WTC11 (cell line): ENCODE measurements at regions not wholly inside any gene's neighbourhood (a gene's known extent, or its start where the extent isn't known, plus 50 kb on each side); places are given as distances from the start of the nearest gene placed in this dataset.

ENCODE experiments used
- ATAC-seq: fragments of 200-7000 bp; cut with Tn5 transposase; 2 replicates; pipeline ENCODE4 v1.10.0; 2021; ENCODE audit warnings: mild to moderate bottlenecking, moderate library complexity
- CTCF ChIA-PET: fragments of 300-600 bp; sonication (Branson Sonifier 250); formaldehyde crosslinking; loops from one replicate; lab custom pipeline; 2021; ENCODE audit warnings: antibody characterized with exemption; lab: Charles Lee
- POLR2A ChIA-PET: fragments of 350-600 bp; sonication (Branson Sonifier 250); formaldehyde crosslinking; loops from one replicate; lab custom pipeline; 2021; ENCODE audit warnings: antibody characterized with exemption; lab: Charles Lee
- DNase-seq: peaks from one replicate; pipeline ENCODE4 v3.0.0; 2021; ENCODE audit warnings: low spot score
- H3K27ac Mint-ChIP-seq: 2 replicates; pipeline ENCODE4 v1.8.0; 2021; ENCODE audit warnings: mixed read lengths
- H3K27me3 Mint-ChIP-seq: 2 replicates; pipeline ENCODE4 v1.8.0; 2021; ENCODE audit warnings: low read depth, mild to moderate bottlenecking, moderate library complexity, mixed read lengths
- H3K36me3 Mint-ChIP-seq: 2 replicates; pipeline ENCODE4 v1.8.0; 2021; ENCODE audit warnings: mixed read lengths
- H3K4me1 Mint-ChIP-seq: 2 replicates; pipeline ENCODE4 v1.8.0; 2022; ENCODE audit warnings: mixed read lengths
- H3K4me3 Mint-ChIP-seq: 2 replicates; pipeline ENCODE4 v1.8.0; 2021; ENCODE audit warnings: mild to moderate bottlenecking, moderate library complexity, mixed read lengths
- H3K9me3 Mint-ChIP-seq: 2 replicates; pipeline ENCODE4 v1.8.0; 2021; ENCODE audit warnings: mixed read lengths
- ATF1 ChIP-seq: sonication (generic); formaldehyde crosslinking; IDR thresholded peaks from 2 replicates; pipeline ENCODE4 v1.8.1; 2023; ENCODE audit warnings: mild to moderate bottlenecking, moderate library complexity, missing genetic modification reagents
- CDX4 ChIP-seq: fragments of 250-450 bp; sonication (Bioruptor Pico); IDR thresholded peaks from 2 replicates; pipeline ENCODE4 v1.9.0; 2021; ENCODE audit warnings: moderate library complexity, mild to moderate bottlenecking, inconsistent platforms, borderline replicate concordance
- E2F4 ChIP-seq: sonication (generic); formaldehyde crosslinking; IDR thresholded peaks from 2 replicates; pipeline ENCODE4 v1.8.1; 2022; ENCODE audit warnings: low read depth, mild to moderate bottlenecking, moderate library complexity, missing genetic modification reagents, borderline replicate concordance
- FOXP1 ChIP-seq: sonication (generic); formaldehyde crosslinking; IDR thresholded peaks from 2 replicates; pipeline ENCODE4 v1.8.0; 2022; ENCODE audit warnings: missing genetic modification reagents, mild to moderate bottlenecking, moderate library complexity, borderline replicate concordance
- FOXP4 ChIP-seq: sonication (generic); formaldehyde crosslinking; IDR thresholded peaks from 2 replicates; pipeline ENCODE4 v1.8.0; 2022; ENCODE audit warnings: mild to moderate bottlenecking, missing genetic modification reagents
- GRHL2 ChIP-seq: fragments of 250-450 bp; sonication (Bioruptor Pico); IDR thresholded peaks from 2 replicates; pipeline ENCODE4 v1.8.0; 2022; ENCODE audit warnings: mild to moderate bottlenecking, moderate library complexity; ENCODE audit not compliant: insufficient replicate concordance, severe bottlenecking
- HMGA2 ChIP-seq: fragments of 250-450 bp; sonication (Bioruptor Pico); IDR thresholded peaks from 2 replicates; pipeline ENCODE4 v1.4.0; 2021; ENCODE audit warnings: mild to moderate bottlenecking, moderate library complexity
- KAT7 ChIP-seq: sonication (generic); formaldehyde crosslinking; IDR thresholded peaks from 2 replicates; pipeline ENCODE4 v1.8.1; 2023; ENCODE audit warnings: missing genetic modification reagents, mild to moderate bottlenecking, borderline replicate concordance
- NFE2L1 ChIP-seq: sonication (generic); formaldehyde crosslinking; IDR thresholded peaks from 2 replicates; pipeline ENCODE4 v1.8.1; 2023; ENCODE audit warnings: missing genetic modification reagents
- NR1H2 ChIP-seq: sonication (generic); formaldehyde crosslinking; IDR thresholded peaks from 2 replicates; pipeline ENCODE4 v1.9.0; 2021; ENCODE audit warnings: mild to moderate bottlenecking, moderate library complexity, missing genetic modification reagents
- NR2C2 ChIP-seq: sonication (generic); formaldehyde crosslinking; IDR thresholded peaks from 2 replicates; pipeline ENCODE4 v1.8.0; 2022; ENCODE audit warnings: mild to moderate bottlenecking, missing genetic modification reagents
- PRRX2 ChIP-seq: fragments of 250-450 bp; sonication (Bioruptor Pico); IDR thresholded peaks from 2 replicates; pipeline ENCODE4 v1.8.0; 2021; ENCODE audit warnings: mild to moderate bottlenecking
- RELA ChIP-seq: sonication (generic); formaldehyde crosslinking; IDR thresholded peaks from 2 replicates; pipeline ENCODE4 v1.8.1; 2022; ENCODE audit warnings: missing genetic modification reagents, mild to moderate bottlenecking, borderline replicate concordance
- RORB ChIP-seq: fragments of 250-450 bp; sonication (Bioruptor Pico); IDR thresholded peaks from 2 replicates; pipeline ENCODE4 v1.9.0; 2021; ENCODE audit warnings: mild to moderate bottlenecking
- SMAD3 ChIP-seq: sonication (generic); formaldehyde crosslinking; IDR thresholded peaks from 2 replicates; pipeline ENCODE4 v1.8.0; 2022; ENCODE audit warnings: missing genetic modification reagents, mild to moderate bottlenecking, borderline replicate concordance
- SMAD4 ChIP-seq: sonication (generic); formaldehyde crosslinking; IDR thresholded peaks from 2 replicates; pipeline ENCODE4 v1.8.0; 2022; ENCODE audit warnings: mild to moderate bottlenecking, missing genetic modification reagents
- TEAD4 ChIP-seq: sonication (generic); formaldehyde crosslinking; IDR thresholded peaks from 2 replicates; pipeline ENCODE4 v1.8.0; 2022; ENCODE audit warnings: mild to moderate bottlenecking, missing genetic modification reagents
- TP53 ChIP-seq: sonication (generic); formaldehyde crosslinking; IDR thresholded peaks from 2 replicates; pipeline ENCODE4 v1.8.1; 2023; ENCODE audit warnings: mild to moderate bottlenecking, missing genetic modification reagents
- ZBTB43 ChIP-seq: sonication (generic); formaldehyde crosslinking; IDR thresholded peaks from 2 replicates; pipeline ENCODE4 v1.8.1; 2023; ENCODE audit warnings: mild to moderate bottlenecking, missing genetic modification reagents
- ZNF263 ChIP-seq: sonication (generic); formaldehyde crosslinking; IDR thresholded peaks from 2 replicates; pipeline ENCODE4 v1.8.1; 2022; ENCODE audit warnings: low read depth, mild to moderate bottlenecking, moderate library complexity, missing genetic modification reagents
- ZNF317 ChIP-seq: sonication (generic); formaldehyde crosslinking; IDR thresholded peaks from 2 replicates; pipeline ENCODE4 v1.8.1; 2023; ENCODE audit warnings: low read depth, mild to moderate bottlenecking, moderate library complexity, missing genetic modification reagents, borderline replicate concordance
- ZNF423 ChIP-seq: fragments of 250-450 bp; sonication (Bioruptor Pico); IDR thresholded peaks from 2 replicates; pipeline ENCODE4 v2.1.2; 2022; ENCODE audit warnings: mild to moderate bottlenecking, moderate library complexity
- ZNF512 ChIP-seq: sonication (generic); formaldehyde crosslinking; IDR thresholded peaks from 2 replicates; pipeline ENCODE4 v1.8.1; 2022; ENCODE audit warnings: missing genetic modification reagents, borderline replicate concordance
- ZSCAN18 ChIP-seq: fragments of 250-450 bp; sonication (Bioruptor Pico); IDR thresholded peaks from 2 replicates; pipeline ENCODE4 v2.1.2; 2022; ENCODE audit warnings: mild to moderate bottlenecking, moderate library complexity

GRCh38 chr16:55146966-55147365, 177.0 kb upstream of the IRX6 start:
- ATAC-seq, result no peak
- peaks cover 19% of the 10 kb centered on the region for H3K9me3 Mint-ChIP-seq
- no peak overlapping the region for H3K27ac Mint-ChIP-seq
- H3K4me1 Mint-ChIP-seq, result peaks cover 16% of the 10 kb centered on the region
- TF ChIP-seq FOXP4 (CRISPR knock-in tag), result no peak
- TF ChIP-seq ZSCAN18 (CRISPR knock-in tag), result no peak
- TF ChIP-seq SMAD4 (CRISPR knock-in tag), result no peak
- TF ChIP-seq KAT7 (CRISPR knock-in tag), result no peak
- TF ChIP-seq ZBTB43 (CRISPR knock-in tag), result no peak
- no peak for TF ChIP-seq ATF1
- TF ChIP-seq GRHL2 (CRISPR knock-in tag), result no peak
- TF ChIP-seq PRRX2, result no peak
- no peak for TF ChIP-seq SMAD3
- TF ChIP-seq ZNF317, result no peak
- TF ChIP-seq FOXP1 (CRISPR knock-in tag), result no peak
- no peak for TF ChIP-seq NR2C2 (CRISPR knock-in tag)
- TF ChIP-seq, all 79 proteins: peak for 0
- ChIA-PET POLR2A (no interaction called here), CTCF (no interaction called here)
- H3K27me3 Mint-ChIP-seq, result no peaks in the 10 kb centered on the region; the same call in none of the 2 replicates
- DNase-seq, result no peak
- H3K4me3 Mint-ChIP-seq, result no peak overlapping the region
- no peaks in the 10 kb centered on the region for H3K36me3 Mint-ChIP-seq

- Mint-ChIP-seq H3K27me3 (no peaks in the 10 kb centered on the region; the same call in none of the 2 replicates), H3K27ac (no peak overlapping the region), H3K4me1 (peaks cover 14% of the 10 kb centered on the region), H3K4me3 (no peak overlapping the region), H3K9me3 (peaks cover 19% of the 10 kb centered on the region), H3K36me3 (no peaks in the 10 kb centered on the region)
- no peak for ATAC-seq
- ChIA-PET CTCF (no interaction called here), POLR2A (no interaction called here)
- DNase-seq, result no peak
- TF ChIP-seq SMAD3 (no peak), ZNF512 (CRISPR knock-in tag) (no peak), KAT7 (CRISPR knock-in tag) (no peak), TP53 (CRISPR knock-in tag) (no peak), TEAD4 (CRISPR knock-in tag) (no peak), RORB (CRISPR knock-in tag) (no peak)
Observed at GRCh38 chr16:55147396-55147795, 176.6 kb upstream of the IRX6 start.

GRCh38 chr16:55149622-55150021, 174.4 kb upstream of the IRX6 start:
- Mint-ChIP-seq H3K27ac (no peak overlapping the region), H3K4me1 (peaks cover 11% of the 10 kb centered on the region), H3K9me3 (peaks cover 19% of the 10 kb centered on the region), H3K27me3 (no peaks in the 10 kb centered on the region; the same call in 1 of the 2 replicates), H3K36me3 (no peaks in the 10 kb centered on the region), H3K4me3 (no peak overlapping the region)
- DNase-seq, result no peak
- no peak for ATAC-seq
- TF ChIP-seq CDX4 (CRISPR knock-in tag) (no peak), HMGA2 (no peak), RELA (CRISPR knock-in tag) (no peak), ZNF423 (CRISPR knock-in tag) (no peak), NR1H2 (CRISPR knock-in tag) (no peak), SMAD4 (CRISPR knock-in tag) (no peak), ZNF263 (no peak), NFE2L1 (CRISPR knock-in tag) (no peak), E2F4 (no peak)
- CTCF ChIA-PET, result no interaction called here
- POLR2A ChIA-PET, result no interaction called here
